ENCODE measurements at regions not wholly inside any gene's neighbourhood (a gene's known extent, or its start where the extent isn't known, plus 50 kb on each side); places are given as distances from the start of the nearest gene placed in this dataset.

DNA sequence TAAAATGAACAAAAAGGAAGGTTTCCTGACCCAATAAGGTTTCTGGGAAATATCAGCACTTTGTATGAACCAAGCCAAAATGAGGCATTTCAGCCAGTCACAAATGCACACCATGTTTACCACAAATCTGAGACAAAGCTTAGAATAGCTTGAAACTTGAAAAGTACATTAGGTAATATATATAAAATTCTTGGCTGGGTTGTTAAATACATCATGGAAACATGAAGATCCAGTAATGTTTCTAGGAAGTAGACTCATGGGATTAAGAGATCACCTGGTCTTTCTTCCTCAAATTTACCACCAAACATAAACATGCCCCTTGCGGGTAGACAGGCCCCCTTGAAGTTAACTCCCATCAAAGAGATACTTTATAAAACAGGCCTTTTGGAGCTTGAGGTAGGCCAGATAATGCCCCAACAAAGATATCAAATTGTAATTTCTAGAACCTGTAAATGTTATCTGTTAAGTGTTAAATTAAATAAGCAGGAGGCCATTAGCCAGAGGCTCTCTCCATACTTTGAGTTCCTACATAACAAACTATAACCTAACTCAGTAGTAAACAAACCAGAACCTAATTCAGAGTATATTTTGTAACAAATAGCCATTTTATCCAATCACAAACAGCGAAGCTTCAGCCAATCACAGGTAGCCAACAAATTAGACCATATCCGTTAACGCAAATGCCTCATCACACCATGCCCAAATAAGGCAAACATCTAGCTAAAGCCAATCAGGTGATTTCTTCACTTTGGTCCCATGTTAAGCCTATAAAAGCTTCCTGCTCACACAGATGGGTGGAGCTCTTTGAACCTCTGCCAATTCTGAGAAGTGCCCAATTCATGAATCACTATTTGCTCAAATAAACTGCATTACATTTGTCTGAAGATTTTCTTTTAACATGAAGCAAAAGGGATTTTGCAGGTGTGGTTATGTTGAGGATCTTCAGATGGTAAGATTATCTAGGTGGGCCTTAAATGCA, 127.9 kb upstream of the TARS1 start:
- Histone ChIP-seq H3K4me1 (replicated peaks in 1 of 2; ENCODE audit: control insufficient read depth in 2 of 2, insufficient read depth in 2 of 2, low read length in 2 of 2) (no peaks in the 10 kb centered on the region), H2AFZ (ENCODE audit: low read depth, low read length) (no peak overlapping the region), H4K20me1 (replicated peaks; ENCODE audit: control insufficient read depth, insufficient read depth, low read length) (no peaks in the 10 kb centered on the region), H3K4me3 (no peak overlapping the region), H3K79me2 (ENCODE audit: control insufficient read depth, insufficient read depth, low read length) (no peaks in the 10 kb centered on the region), H3K9me3 (replicated peaks; ENCODE audit: control insufficient read depth, insufficient read depth, low read depth, low read length) (no peaks in the 10 kb centered on the region), H3K9me1 (ENCODE audit: control insufficient read depth, insufficient read depth, low read length) (no peaks in the 10 kb centered on the region), H3K9ac (ENCODE audit: insufficient read depth in 1 of 2, low read depth in 2 of 2, low read length in 2 of 2) (no peak overlapping the region), H3K27me3 (ENCODE audit: control insufficient read depth in 2 of 2, insufficient read depth in 2 of 2, low read length in 2 of 2) (no peaks in the 10 kb centered on the region), H3K4me2 (ENCODE audit: insufficient read depth, low read length) (no peak overlapping the region), H3K27ac (ENCODE audit: extremely low read depth, low read depth, low read length) (no peak overlapping the region), H3K36me3 (ENCODE audit: control insufficient read depth, insufficient read depth, low read length) (no peaks in the 10 kb centered on the region)
- ChIA-PET CTCF (ENCODE audit: low intra/inter-chr PET ratio) (no interaction called here), POLR2A (interaction anchor here (0.8 kb wide), 1 partner anchor 619 kb away, joined by 4 read pairs; no protein-coding TSS in a partner anchor)
- 3% methylated on average over 4 of the region's 4 CpGs for WGBS (ENCODE audit: insufficient coverage, low coverage, missing lambda C conversion rate)
- TF ChIP-seq ZNF263 (CRISPR knock-in tag; IDR thresholded peaks at IDR 0.05; ENCODE audit: borderline replicate concordance) (no peak), CBFA2T3 (IDR thresholded peaks at IDR 0.05) (no peak), ZNF24 (IDR thresholded peaks at IDR 0.05) (no peak), RFX1 (IDR thresholded peaks at IDR 0.05) (no peak), CSDE1 (IDR thresholded peaks at IDR 0.05) (no peak), SRF (CRISPR knock-in tag; IDR thresholded peaks at IDR 0.05) (peak in 1 of 2 experiments; percentile 94; a peak in 2 of 4 replicates), DDX20 (tag; IDR thresholded peaks at IDR 0.05; ENCODE audit: low read depth) (no peak)
- FAIRE-seq (no peak), DNase-seq (ENCODE audit: extremely low read depth in 1 of 4, low spot score in 3 of 4) (peak in 2 of 4 experiments; percentile 3 to 7), ATAC-seq (0 out of 3 replicates have a peak, but pooled peaks have one; percentile 31)
- in situ Hi-C loops (cut with MboI) (no loop called here), intact Hi-C loops (cut with micrococcal nuclease) (no loop called here)
- no TSS peak for BruUV-seq (replicated peaks)
